ENCODE measurements at regions not wholly inside any gene's neighbourhood (a gene's known extent, or its start where the extent isn't known, plus 50 kb on each side); places are given as distances from the start of the nearest gene placed in this dataset.

GRCh38 chr13:74040200-74040599 is 94.0 kb downstream of the KLF12 start:
- Histone ChIP-seq H3K4me3 (ENCODE audit: control insufficient read depth in 1 of 2, extremely low read depth in 1 of 2, low read length in 1 of 2) (no peak overlapping the region), H3K4me1 (ENCODE audit: control insufficient read depth in 1 of 2, extremely low read depth in 1 of 2, insufficient read depth in 2 of 2, low read length in 2 of 2) (peaks cover 6 to 13% of the 10 kb centered on the region in 2 experiments), H3K36me3 (ENCODE audit: control insufficient read depth in 2 of 2, extremely low read depth in 1 of 2, insufficient read depth in 1 of 2, low read length in 1 of 2) (peaks cover 0 to 3% of the 10 kb centered on the region in 2 donors), H3K27me3 (replicated peaks in 1 of 2; ENCODE audit: control insufficient read depth in 2 of 2, extremely low read depth in 1 of 2, insufficient read depth in 2 of 2, low read length in 1 of 2) (no peaks in the 10 kb centered on the region), H3K27ac (ENCODE audit: low read length) (no peak overlapping the region), H3K9me3 (no peaks in the 10 kb centered on the region)
- ATAC-seq (replicated peaks in 1 of 4) = peak in 2 of 4 experiments; percentile 44 to 61
- Mint-ChIP-seq H3K36me3 (peaks cover 21% of the 10 kb centered on the region), H3K9me3 (no peaks in the 10 kb centered on the region), H3K27ac (no peak overlapping the region), H3K4me3 (no peak overlapping the region), H3K4me1 (peaks cover 80 to 87% (median 85%) of the 10 kb centered on the region in 3 donors), H3K27me3 (no peaks in the 10 kb centered on the region)
- peak in 11 of 35 experiments; percentile 1 to 37 (median 20) for DNase-seq
- ChIA-PET POLR2A (no interaction called here), CTCF (interaction anchor here in 1 of 2 donors (1.3 to 1.9 kb wide), 3 partner anchors 15 to 246 kb away, joined by 4 read pairs; no protein-coding TSS in a partner anchor)
- 93% methylated on average over 4 of the region's 4 CpGs for WGBS (ENCODE audit: insufficient coverage)

DNA sequence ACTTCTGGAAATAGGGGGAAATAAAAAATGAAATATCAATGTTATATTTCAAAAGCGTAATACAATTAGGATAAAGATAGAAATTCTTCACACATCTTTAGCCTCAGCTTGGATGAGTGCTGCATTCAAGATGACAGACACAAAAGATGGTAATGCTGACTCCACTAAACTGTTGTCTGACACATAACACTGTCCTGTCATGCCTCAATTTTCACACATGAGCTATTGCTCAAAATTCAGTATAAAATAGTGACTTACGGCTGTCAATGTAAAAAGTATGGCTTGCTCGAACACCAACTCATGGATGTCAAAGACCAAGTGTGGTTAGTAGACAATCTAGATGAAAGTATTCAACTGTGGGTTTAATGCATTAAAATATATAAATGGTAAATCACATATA is 94.5 kb downstream of the KLF12 start:
- DNase-seq (no peak), ATAC-seq (replicated peaks in 1 of 4) (no peak)
- Histone ChIP-seq H3K27ac (ENCODE audit: low read length) (no peak overlapping the region), H3K36me3 (ENCODE audit: control insufficient read depth in 2 of 2, extremely low read depth in 1 of 2, insufficient read depth in 1 of 2, low read length in 1 of 2) (peaks cover 0 to 3% of the 10 kb centered on the region in 2 donors), H3K4me1 (ENCODE audit: control insufficient read depth in 1 of 2, extremely low read depth in 1 of 2, insufficient read depth in 2 of 2, low read length in 2 of 2) (peaks cover 6 to 13% of the 10 kb centered on the region in 2 experiments), H3K9me3 (no peaks in the 10 kb centered on the region), H3K27me3 (replicated peaks in 1 of 2; ENCODE audit: control insufficient read depth in 2 of 2, extremely low read depth in 1 of 2, insufficient read depth in 2 of 2, low read length in 1 of 2) (no peaks in the 10 kb centered on the region), H3K4me3 (ENCODE audit: control insufficient read depth in 1 of 2, extremely low read depth in 1 of 2, low read length in 1 of 2) (no peak overlapping the region)
- Mint-ChIP-seq H3K27me3 (no peaks in the 10 kb centered on the region), H3K27ac (peak overlapping the region in 1 of 2 donors; percentile 16), H3K36me3 (peaks cover 24% of the 10 kb centered on the region), H3K4me1 (peaks cover 82 to 88% (median 87%) of the 10 kb centered on the region in 3 donors), H3K4me3 (no peak overlapping the region), H3K9me3 (no peaks in the 10 kb centered on the region)
- ChIA-PET POLR2A (interaction anchor here in 1 of 2 donors (0.7 kb wide), 1 partner anchor 12 kb away, joined by 3 read pairs; no protein-coding TSS in a partner anchor), CTCF (interaction anchor here in 1 of 2 donors (1.2 to 1.9 kb wide), 3 partner anchors 15 to 247 kb away, joined by 3 to 4 read pairs (median 4); no protein-coding TSS in a partner anchor)
- no CpG with 5 or more reads among the region's 3 CpGs for WGBS (ENCODE audit: insufficient coverage)

DNA sequence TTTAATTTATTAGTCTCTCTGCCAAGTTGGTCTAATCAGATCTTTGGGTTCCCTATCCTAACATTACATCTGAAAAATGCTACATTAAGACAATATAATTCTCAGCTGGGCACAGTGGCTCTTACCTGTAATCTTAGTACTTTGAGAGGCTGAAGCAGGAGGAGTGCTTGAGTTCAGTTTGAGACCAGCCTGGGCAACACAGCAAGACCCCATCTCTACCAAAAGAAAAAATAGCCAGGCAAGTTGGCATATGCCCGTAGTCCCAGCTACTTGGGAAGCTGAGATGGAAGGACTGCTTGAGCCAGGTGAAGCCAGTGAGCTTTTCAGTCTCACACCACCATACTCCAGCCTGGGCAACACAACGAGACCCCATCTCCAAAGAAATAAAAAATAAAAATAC is 95.0 kb downstream of the KLF12 start:
- peaks cover 21% of the 10 kb centered on the region for H3K36me3 Mint-ChIP-seq
- H3K27ac Mint-ChIP-seq = peak overlapping the region in 1 of 2 donors; percentile 32
- no peak for DNase-seq
- H3K4me1 Mint-ChIP-seq = peaks cover 79 to 85% (median 84%) of the 10 kb centered on the region in 3 donors
- Histone ChIP-seq H3K27me3 (replicated peaks in 1 of 2; ENCODE audit: control insufficient read depth in 2 of 2, extremely low read depth in 1 of 2, insufficient read depth in 2 of 2, low read length in 1 of 2) (no peaks in the 10 kb centered on the region), H3K9me3 (no peaks in the 10 kb centered on the region), H3K36me3 (ENCODE audit: control insufficient read depth in 2 of 2, extremely low read depth in 1 of 2, insufficient read depth in 1 of 2, low read length in 1 of 2) (peaks cover 0 to 3% of the 10 kb centered on the region in 2 donors), H3K4me3 (ENCODE audit: control insufficient read depth in 1 of 2, extremely low read depth in 1 of 2, low read length in 1 of 2) (no peak overlapping the region), H3K4me1 (ENCODE audit: control insufficient read depth in 1 of 2, extremely low read depth in 1 of 2, insufficient read depth in 2 of 2, low read length in 2 of 2) (peaks cover 6 to 13% of the 10 kb centered on the region in 2 experiments), H3K27ac (ENCODE audit: low read length) (no peak overlapping the region)
- no peak overlapping the region for H3K4me3 Mint-ChIP-seq
- ChIA-PET CTCF (interaction anchor here in 1 of 2 donors (0.8 to 1.9 kb wide), 5 partner anchors 14 to 247 kb away, joined by 3 to 4 read pairs (median 4); no protein-coding TSS in a partner anchor), POLR2A (interaction anchor here (0.7 kb wide), 2 partner anchors 13 to 18 kb away, joined by 3 to 4 read pairs; no protein-coding TSS in a partner anchor)
- 83% methylated on average over 1 of the region's 2 CpGs for whole genome bisulfite sequencing (ENCODE audit: insufficient coverage)
- ATAC-seq (replicated peaks in 1 of 4) = no peak
- no peaks in the 10 kb centered on the region for H3K9me3 Mint-ChIP-seq
- no peaks in the 10 kb centered on the region for H3K27me3 Mint-ChIP-seq

- ChIA-PET POLR2A (interaction anchor here (0.6 to 1.2 kb wide), 3 partner anchors 11 to 301 kb away, joined by 3 to 9 read pairs (median 3); no protein-coding TSS in a partner anchor), CTCF (no interaction called here)
- H3K36me3 ChIP-seq (ENCODE audit: control insufficient read depth in 2 of 2, extremely low read depth in 1 of 2, insufficient read depth in 1 of 2, low read length in 1 of 2) = peaks cover 0 to 3% of the 10 kb centered on the region in 2 donors
- peak in 2 of 4 experiments; percentile 27 to 52 for ATAC-seq (replicated peaks in 1 of 4)
- Mint-ChIP-seq H3K27ac (peak overlapping the region; percentile 42 to 60), H3K4me1 (peaks cover 70 to 78% (median 73%) of the 10 kb centered on the region in 3 donors), H3K9me3 (no peaks in the 10 kb centered on the region), H3K4me3 (peak overlapping the region in 1 of 3 donors; percentile 5), H3K27me3 (no peaks in the 10 kb centered on the region), H3K36me3 (peaks cover 18% of the 10 kb centered on the region)
- H3K4me1 ChIP-seq (ENCODE audit: control insufficient read depth in 1 of 2, extremely low read depth in 1 of 2, insufficient read depth in 2 of 2, low read length in 2 of 2) = peaks cover 6 to 13% of the 10 kb centered on the region in 2 experiments
- no peak overlapping the region for H3K4me3 ChIP-seq (ENCODE audit: control insufficient read depth in 1 of 2, extremely low read depth in 1 of 2, low read length in 1 of 2)
- H3K27ac ChIP-seq (ENCODE audit: low read length) = no peak overlapping the region
- H3K27me3 ChIP-seq (replicated peaks in 1 of 2; ENCODE audit: control insufficient read depth in 2 of 2, extremely low read depth in 1 of 2, insufficient read depth in 2 of 2, low read length in 1 of 2) = no peaks in the 10 kb centered on the region
- DNase-seq = peak in 1 of 35 experiments; percentile 26
- H3K9me3 ChIP-seq = no peaks in the 10 kb centered on the region
These were observed 96.4 kb downstream of the KLF12 start for GRCh38 chr13:74037762-74038161.

DNA sequence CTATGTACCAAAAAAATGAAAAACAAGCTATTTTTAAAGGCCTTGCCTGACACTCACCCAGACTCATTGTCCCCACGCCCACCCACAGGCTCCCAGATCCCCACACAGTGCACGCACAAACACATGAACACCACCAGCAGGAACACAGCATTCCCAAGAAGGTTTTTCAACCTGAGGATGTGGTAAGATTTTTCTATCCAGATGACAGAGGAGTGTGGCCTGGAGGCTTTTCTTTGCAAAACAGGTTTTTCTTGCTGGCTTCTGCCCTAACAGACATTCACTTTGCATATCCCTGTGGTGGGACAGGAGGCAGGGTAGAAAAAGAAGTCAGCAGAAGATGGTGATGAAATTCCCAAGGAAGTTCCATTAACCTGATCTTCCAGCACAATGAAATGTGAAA is 97.8 kb downstream of the KLF12 start:
- Mint-ChIP-seq H3K27me3 (no peaks in the 10 kb centered on the region), H3K27ac (peak overlapping the region; percentile 58 to 73), H3K4me1 (peaks cover 70 to 74% (median 71%) of the 10 kb centered on the region in 3 donors), H3K9me3 (no peaks in the 10 kb centered on the region), H3K4me3 (no peak overlapping the region), H3K36me3 (peaks cover 20% of the 10 kb centered on the region)
- POLR2A ChIA-PET = interaction anchor here (0.5 to 1.0 kb wide), 2 partner anchors 12 to 80 kb away, joined by 5 to 29 read pairs; no protein-coding TSS in a partner anchor
- DNase-seq = no peak
- H3K36me3 ChIP-seq (ENCODE audit: control insufficient read depth in 2 of 2, extremely low read depth in 1 of 2, insufficient read depth in 1 of 2, low read length in 1 of 2) = peaks cover 0 to 3% of the 10 kb centered on the region in 2 donors
- no peaks in the 10 kb centered on the region for H3K27me3 ChIP-seq (replicated peaks in 1 of 2; ENCODE audit: control insufficient read depth in 2 of 2, extremely low read depth in 1 of 2, insufficient read depth in 2 of 2, low read length in 1 of 2)
- H3K4me1 ChIP-seq (ENCODE audit: control insufficient read depth in 1 of 2, extremely low read depth in 1 of 2, insufficient read depth in 2 of 2, low read length in 2 of 2) = peaks cover 6 to 13% of the 10 kb centered on the region in 2 experiments
- no CpG with 5 or more reads among the region's 2 CpGs for WGBS (ENCODE audit: insufficient coverage)
- H3K27ac ChIP-seq (ENCODE audit: low read length) = no peak overlapping the region
- CTCF ChIA-PET = interaction anchor here (0.6 to 1.1 kb wide), 2 partner anchors 10 to 11 kb away, joined by 3 to 4 read pairs; no protein-coding TSS in a partner anchor
- no peak for ATAC-seq (replicated peaks in 1 of 4)
- no peak overlapping the region for H3K4me3 ChIP-seq (ENCODE audit: control insufficient read depth in 1 of 2, extremely low read depth in 1 of 2, low read length in 1 of 2)
- H3K9me3 ChIP-seq = no peaks in the 10 kb centered on the region

DNA sequence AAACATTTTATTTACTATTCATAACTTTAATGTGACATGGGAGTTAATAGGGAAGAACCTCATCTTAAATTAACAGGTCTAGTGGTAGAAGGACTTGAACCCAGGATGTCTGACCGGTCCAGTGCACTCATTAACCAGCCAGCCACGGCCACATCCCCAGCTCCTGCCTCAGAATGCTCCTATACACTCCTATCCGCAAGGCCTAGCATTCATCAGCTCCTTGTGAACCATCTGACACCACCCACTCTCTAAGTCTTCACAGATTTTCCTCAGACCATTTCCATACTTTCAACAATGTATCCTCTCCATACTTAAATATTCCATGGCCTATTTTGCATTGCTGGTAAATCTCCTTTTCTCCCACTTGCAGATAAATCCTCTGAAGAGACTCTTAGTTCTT is 98.3 kb downstream of the KLF12 start:
- H3K9me3 ChIP-seq = no peaks in the 10 kb centered on the region
- no peaks in the 10 kb centered on the region for H3K27me3 ChIP-seq (replicated peaks in 1 of 2; ENCODE audit: control insufficient read depth in 2 of 2, extremely low read depth in 1 of 2, insufficient read depth in 2 of 2, low read length in 1 of 2)
- peaks cover 23% of the 10 kb centered on the region for H3K36me3 Mint-ChIP-seq
- CTCF ChIA-PET = interaction anchor here (0.5 to 1.1 kb wide), 3 partner anchors 9 to 41 kb away, joined by 3 read pairs; no protein-coding TSS in a partner anchor
- peaks cover 10 to 13% of the 10 kb centered on the region in 2 experiments for H3K4me1 ChIP-seq (ENCODE audit: control insufficient read depth in 1 of 2, extremely low read depth in 1 of 2, insufficient read depth in 2 of 2, low read length in 2 of 2)
- POLR2A ChIA-PET = no interaction called here
- H3K4me3 ChIP-seq (ENCODE audit: control insufficient read depth in 1 of 2, extremely low read depth in 1 of 2, low read length in 1 of 2) = no peak overlapping the region
- no peak for ATAC-seq (replicated peaks in 1 of 4)
- WGBS (ENCODE audit: insufficient coverage) = 100% methylated on average over 2 of the region's 3 CpGs
- H3K9me3 Mint-ChIP-seq = peaks cover 0 to 3% (median 0%) of the 10 kb centered on the region in 3 donors
- no peak for DNase-seq
- no peaks in the 10 kb centered on the region for H3K27me3 Mint-ChIP-seq
- peaks cover 70 to 74% (median 71%) of the 10 kb centered on the region in 3 donors for H3K4me1 Mint-ChIP-seq
- no peak overlapping the region for H3K27ac ChIP-seq (ENCODE audit: low read length)
- H3K27ac Mint-ChIP-seq = peak overlapping the region; percentile 58 to 73
- no peak overlapping the region for H3K4me3 Mint-ChIP-seq
- peaks cover 0 to 3% of the 10 kb centered on the region in 2 donors for H3K36me3 ChIP-seq (ENCODE audit: control insufficient read depth in 2 of 2, extremely low read depth in 1 of 2, insufficient read depth in 1 of 2, low read length in 1 of 2)

Data from T-cell (primary cell).